H9 (cell line): ENCODE measurements at regions not wholly inside any gene's neighbourhood (a gene's known extent, or its start where the extent isn't known, plus 50 kb on each side); places are given as distances from the start of the nearest gene placed in this dataset.

Experiments
- DNase-seq: peaks from one replicate; pipeline ENCODE4 v3.0.0-alpha.2; 2017
- H2AFZ ChIP-seq: one replicate; pipeline ENCODE4 v1.6.1; 2013; ENCODE audit warnings: mild to moderate bottlenecking, low read length, control low read depth, moderate library complexity
- H2AK5ac ChIP-seq: 2 replicates; pipeline ENCODE4 v1.6.1; 2013; ENCODE audit warnings: low read length, control low read depth, mixed read lengths; ENCODE audit not compliant: insufficient read length
- H2BK120ac ChIP-seq: one replicate; pipeline ENCODE4 v1.6.1; 2013; ENCODE audit warnings: low read depth, mild to moderate bottlenecking, low read length, control low read depth, inconsistent platforms; ENCODE audit not compliant: poor library complexity, severe bottlenecking
- H2BK12ac ChIP-seq: 2 replicates; pipeline ENCODE4 v1.6.1; 2013; ENCODE audit warnings: low read length, control low read depth, mixed read lengths, low read depth; ENCODE audit not compliant: insufficient read length
- H2BK15ac ChIP-seq: 2 replicates; pipeline ENCODE4 v1.6.1; 2013; ENCODE audit warnings: low read depth, low read length, control low read depth
- H2BK20ac ChIP-seq: one replicate; pipeline ENCODE4 v1.6.1; 2013; ENCODE audit warnings: low read depth, mild to moderate bottlenecking, low read length, control low read depth, inconsistent platforms; ENCODE audit not compliant: poor library complexity, severe bottlenecking
- H2BK5ac ChIP-seq: 2 replicates; pipeline ENCODE4 v1.6.1; 2013; ENCODE audit warnings: low read length, control low read depth, mixed read lengths; ENCODE audit not compliant: insufficient read length
- H3K14ac ChIP-seq: 2 replicates; pipeline ENCODE4 v1.6.1; 2013; ENCODE audit warnings: low read length, control low read depth; ENCODE audit not compliant: insufficient read depth
- H3K18ac ChIP-seq: 2 replicates; pipeline ENCODE4 v1.6.1; 2013; ENCODE audit warnings: low read depth, mild to moderate bottlenecking, mixed read lengths, low read length, control low read depth; ENCODE audit not compliant: insufficient read length
- H3K23ac ChIP-seq: 2 replicates; pipeline ENCODE4 v1.6.1; 2013; ENCODE audit warnings: low read length, control low read depth, mixed read lengths, low read depth; ENCODE audit not compliant: insufficient read length
- H3K23me2 ChIP-seq: 2 replicates; pipeline ENCODE4 v1.6.1; 2013; ENCODE audit warnings: low read depth, mild to moderate bottlenecking, mixed read lengths, low read length, control low read depth; ENCODE audit not compliant: insufficient read length, poor library complexity, severe bottlenecking
- H3K27ac ChIP-seq: 2 replicates; pipeline ENCODE4 v1.5.1; 2013; ENCODE audit warnings: low read length, control low read depth, mixed read lengths, low read depth; ENCODE audit not compliant: insufficient read length
- H3K27me3 ChIP-seq: 2 replicates; pipeline ENCODE4 v1.6.1; 2013; ENCODE audit warnings: low read length, control low read depth, inconsistent platforms; ENCODE audit not compliant: insufficient read depth
- H3K4ac ChIP-seq: 2 replicates; pipeline ENCODE4 v1.6.1; 2013; ENCODE audit warnings: low read depth, mild to moderate bottlenecking, control low read depth, inconsistent platforms, low read length, moderate library complexity
- H3K4me1 ChIP-seq: 2 replicates; pipeline ENCODE4 v1.6.1; 2013; ENCODE audit warnings: low read length, control low read depth, inconsistent platforms; ENCODE audit not compliant: insufficient read depth
- H3K4me2 ChIP-seq: 2 replicates; pipeline ENCODE4 v1.6.1; 2013; ENCODE audit warnings: low read length, control low read depth, mixed read lengths; ENCODE audit not compliant: insufficient read length, insufficient read depth
- H3K56ac ChIP-seq: 2 replicates; pipeline ENCODE4 v1.6.1; 2013; ENCODE audit warnings: low read depth, mild to moderate bottlenecking, mixed read lengths, low read length, control low read depth; ENCODE audit not compliant: insufficient read length
- H3K79me1 ChIP-seq: 2 replicates; pipeline ENCODE4 v1.6.1; 2013; ENCODE audit warnings: low read depth, mild to moderate bottlenecking, moderate library complexity, low read length, control low read depth, inconsistent platforms; ENCODE audit not compliant: insufficient read depth, poor library complexity, severe bottlenecking
- H3K79me2 ChIP-seq: 2 replicates; pipeline ENCODE4 v1.6.1; 2013; ENCODE audit warnings: low read length, control low read depth, inconsistent platforms; ENCODE audit not compliant: insufficient read depth
- H3K9ac ChIP-seq: 2 replicates; pipeline ENCODE4 v1.6.1; 2013; ENCODE audit warnings: low read length, control low read depth, mixed read lengths; ENCODE audit not compliant: insufficient read length; ENCODE audit errors: extremely low read depth
- H3K9me3 ChIP-seq: one replicate; pipeline ENCODE4 v1.6.1; 2013; ENCODE audit warnings: low read depth, low read length, inconsistent platforms; ENCODE audit not compliant: control insufficient read depth
- H3T11ph ChIP-seq: one replicate; pipeline ENCODE4 v1.6.1; 2013; ENCODE audit warnings: mild to moderate bottlenecking, low read length, control low read depth, inconsistent platforms
- H4K20me1 ChIP-seq: one replicate; pipeline ENCODE4 v1.6.1; 2013; ENCODE audit not compliant: control insufficient read depth, insufficient read length, insufficient read depth
- H4K5ac ChIP-seq: 2 replicates; pipeline ENCODE4 v1.6.1; 2013; ENCODE audit warnings: low read depth, mild to moderate bottlenecking, mixed read lengths, low read length, control low read depth; ENCODE audit not compliant: insufficient read length
- H4K8ac ChIP-seq: replicated peaks from 2 replicates; pipeline ENCODE4 v1.6.1; 2013; ENCODE audit warnings: low read length, control low read depth, mixed read lengths, low read depth; ENCODE audit not compliant: insufficient read length
- H4K91ac ChIP-seq: 2 replicates; pipeline ENCODE4 v1.6.1; 2013; ENCODE audit warnings: low read depth, mild to moderate bottlenecking, moderate library complexity, mixed read lengths, low read length, control low read depth; ENCODE audit not compliant: insufficient read length
- H3K27ac Mint-ChIP-seq, 3 experiments: 2 replicates in 2 of 3; 3 replicates in 1 of 3; pipeline ENCODE4 v1.8.0; 2020 to 2021; ENCODE audit warnings: mixed read lengths in 3 of 3, mild to moderate bottlenecking in 1 of 3, moderate library complexity in 1 of 3
- H3K27me3 Mint-ChIP-seq: 2 replicates; pipeline ENCODE4 v1.8.0; 2021; ENCODE audit warnings: low read depth, mild to moderate bottlenecking, moderate library complexity, mixed read lengths
- H3K36me3 Mint-ChIP-seq, 3 experiments: 2 replicates in 2 of 3; 3 replicates in 1 of 3; pipeline ENCODE4 v1.8.0; 2020 to 2021; ENCODE audit warnings: low read depth in 3 of 3, mixed read lengths in 3 of 3; ENCODE audit not compliant: insufficient read depth in 1 of 3
- H3K4me1 Mint-ChIP-seq, 2 experiments: 2 replicates each; pipeline ENCODE4 v1.8.0; 2020; ENCODE audit warnings: mixed read lengths in 2 of 2
- H3K4me3 Mint-ChIP-seq, 2 experiments: 2 replicates in 1 of 2; 3 replicates in 1 of 2; pipeline ENCODE4 v1.8.0; 2020 to 2021; ENCODE audit warnings: mild to moderate bottlenecking in 2 of 2, mixed read lengths in 2 of 2, moderate library complexity in 1 of 2
- H3K9me3 Mint-ChIP-seq, 2 experiments: 2 replicates in 1 of 2; 3 replicates in 1 of 2; pipeline ENCODE4 v1.8.0; 2020; ENCODE audit warnings: mild to moderate bottlenecking in 2 of 2, mixed read lengths in 2 of 2, moderate library complexity in 1 of 2
- CTCF ChIP-seq: fragments of 200-600 bp; sonication (generic); conservative IDR thresholded peaks from 3 replicates; pipeline ENCODE4 v1.8.0; 2021; ENCODE audit warnings: antibody characterized with exemption, mild to moderate bottlenecking
- WGBS: extraction: QIAGEN DNeasy Blood & Tissue Kit; methylation state at CpG from one replicate; pipeline ENCODE4 v1.1.7; 2013; ENCODE audit warnings: missing lambda C conversion rate, low lambda C conversion rate, mixed read lengths; ENCODE audit not compliant: insufficient read length; ENCODE audit errors: extremely low coverage; 5-methylcytosine and 5-hydroxymethylcytosine counted together

- Histone ChIP-seq H4K8ac (no peak overlapping the region), H4K91ac (no peak overlapping the region), H3K23me2 (no peaks in the 10 kb centered on the region), H3K79me1 (no peaks in the 10 kb centered on the region), H2BK120ac (no peak overlapping the region), H3K27ac (no peak overlapping the region), H3K18ac (no peak overlapping the region), H2BK20ac (no peak overlapping the region), H3K9ac (no peak overlapping the region), H2BK12ac (no peak overlapping the region), H3K4ac (no peak overlapping the region), H2BK5ac (no peak overlapping the region), H2AK5ac (no peak overlapping the region), H4K20me1 (no peaks in the 10 kb centered on the region), H3T11ph (no peak overlapping the region), H3K4me2 (no peak overlapping the region), H2BK15ac (no peak overlapping the region), H3K14ac (no peak overlapping the region), H3K4me1 (no peaks in the 10 kb centered on the region; the same call in 1 of the 2 replicates), H3K9me3 (no peaks in the 10 kb centered on the region), H3K23ac (no peak overlapping the region), H3K56ac (no peak overlapping the region), H2AFZ (no peak overlapping the region), H4K5ac (no peak overlapping the region), H3K27me3 (no peaks in the 10 kb centered on the region), H3K79me2 (no peaks in the 10 kb centered on the region)
- H3K4me3 Mint-ChIP-seq: no peak overlapping the region
- H3K4me1 Mint-ChIP-seq: peaks cover 7% of the 10 kb centered on the region in 2 experiments; a peak in 3 of 4 replicates
- H3K27ac Mint-ChIP-seq: no peak overlapping the region
- no peaks in the 10 kb centered on the region for H3K27me3 Mint-ChIP-seq
- no peaks in the 10 kb centered on the region for H3K36me3 Mint-ChIP-seq
- no peak for TF ChIP-seq CTCF
- no peak for DNase-seq
- no peaks in the 10 kb centered on the region for H3K9me3 Mint-ChIP-seq
- no CpG with 5 or more reads among the region's 3 CpGs for WGBS
These were observed 1602.9 kb downstream of the KCNT2 start for GRCh38 chr1:195005338-195005737.
